ENCODE measurements at regions not wholly inside any gene's neighbourhood (a gene's known extent, or its start where the extent isn't known, plus 50 kb on each side); places are given as distances from the start of the nearest gene placed in this dataset.
A peak's percentile ranks its signal among the peaks of the same experiment; 100 is the strongest.
"Not testable (repeated sequence)": the region's sequence is repeated elsewhere in the genome, so short reads cannot be mapped to it uniquely, and the experiment has no call there.

GRCh38 chr9:99650187-99650874 is 171.4 kb upstream of the NR4A3 start:
- DNase-seq = no peak

- no peak for DNase-seq
Measured at GRCh38 chr9:99660191-99660636, 161.5 kb upstream of the NR4A3 start.

- no peak for DNase-seq
Measured at GRCh38 chr9:99663297-99663696, 158.4 kb upstream of the NR4A3 start.

GRCh38 chr9:99663856-99664255 is 157.8 kb upstream of the NR4A3 start:
- no peak for DNase-seq

- DNase-seq = no peak
Measured at GRCh38 chr9:99666571-99666970, 155.1 kb upstream of the NR4A3 start.

GRCh38 chr9:99670886-99671285 is 150.8 kb upstream of the NR4A3 start:
- DNase-seq = not testable (repeated sequence)

GRCh38 chr9:99677281-99677680 is 144.4 kb upstream of the NR4A3 start:
- DNase-seq = no peak

- DNase-seq = no peak
Measured at GRCh38 chr9:99678566-99678965, 143.1 kb upstream of the NR4A3 start.

- no peak for DNase-seq
Measured at GRCh38 chr9:99680191-99680590, 141.5 kb upstream of the NR4A3 start.

- DNase-seq = no peak
Measured at GRCh38 chr9:99681113-99681512, 140.6 kb upstream of the NR4A3 start.

- no peak for DNase-seq
Measured at GRCh38 chr9:99682378-99682777, 139.3 kb upstream of the NR4A3 start.

GRCh38 chr9:99682870-99683269 is 138.8 kb upstream of the NR4A3 start:
- DNase-seq = no peak

GRCh38 chr9:99690573-99690972 is 131.1 kb upstream of the NR4A3 start:
- no peak for DNase-seq

GRCh38 chr9:99693888-99694287 is 127.8 kb upstream of the NR4A3 start:
- no peak for DNase-seq

- DNase-seq = no peak
Measured at GRCh38 chr9:99694393-99694792, 127.3 kb upstream of the NR4A3 start.

- no peak for DNase-seq
Measured at GRCh38 chr9:99699396-99699795, 122.3 kb upstream of the NR4A3 start.

- DNase-seq = no peak
Measured at GRCh38 chr9:99712214-99712613, 109.5 kb upstream of the NR4A3 start.

GRCh38 chr9:99713838-99714306 is 107.8 kb upstream of the NR4A3 start:
- DNase-seq = no peak

- no peak for DNase-seq
Measured at GRCh38 chr9:99718631-99719030, 103.1 kb upstream of the NR4A3 start.

- DNase-seq = no peak
Measured at GRCh38 chr9:99720455-99721050, 101.1 kb upstream of the NR4A3 start.

- DNase-seq = no peak
Measured at GRCh38 chr9:99721898-99722297, 99.8 kb upstream of the NR4A3 start.

GRCh38 chr9:99722877-99723276 is 98.8 kb upstream of the NR4A3 start:
- DNase-seq = no peak

- no peak for DNase-seq
Measured at GRCh38 chr9:99724640-99725039, 97.0 kb upstream of the NR4A3 start.

- DNase-seq = no peak
Measured at GRCh38 chr9:99725852-99726251, 95.8 kb upstream of the NR4A3 start.

- DNase-seq = peak; percentile 26
Measured at GRCh38 chr9:99726758-99727157, 94.9 kb upstream of the NR4A3 start.

Data from left hindlimb (tissue), 1 donor.